ENCODE measurements at regions not wholly inside any gene's neighbourhood (a gene's known extent, or its start where the extent isn't known, plus 50 kb on each side); places are given as distances from the start of the nearest gene placed in this dataset.

DNA sequence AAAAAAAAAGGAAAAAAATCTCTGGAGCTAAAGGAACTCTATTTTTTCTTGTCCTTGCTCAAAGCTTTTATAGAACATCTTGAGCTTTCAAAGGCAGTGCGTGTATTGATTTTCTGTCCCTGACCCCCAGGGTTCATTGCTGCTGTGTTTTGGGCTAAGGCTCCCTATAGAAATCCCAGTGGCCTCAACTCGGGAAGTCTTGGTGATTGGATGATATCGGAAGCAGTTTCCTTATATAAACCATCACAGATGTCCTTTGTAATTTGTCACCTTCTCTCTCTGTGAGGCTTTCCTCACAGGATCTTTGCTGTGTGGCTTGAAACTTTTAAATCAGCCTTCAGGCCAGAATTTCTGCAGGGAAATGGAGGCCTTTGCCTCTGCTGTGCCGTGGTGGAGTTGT, 397.7 kb downstream of the RPS6KC1 start:
- TF ChIP-seq, protein P1, sequence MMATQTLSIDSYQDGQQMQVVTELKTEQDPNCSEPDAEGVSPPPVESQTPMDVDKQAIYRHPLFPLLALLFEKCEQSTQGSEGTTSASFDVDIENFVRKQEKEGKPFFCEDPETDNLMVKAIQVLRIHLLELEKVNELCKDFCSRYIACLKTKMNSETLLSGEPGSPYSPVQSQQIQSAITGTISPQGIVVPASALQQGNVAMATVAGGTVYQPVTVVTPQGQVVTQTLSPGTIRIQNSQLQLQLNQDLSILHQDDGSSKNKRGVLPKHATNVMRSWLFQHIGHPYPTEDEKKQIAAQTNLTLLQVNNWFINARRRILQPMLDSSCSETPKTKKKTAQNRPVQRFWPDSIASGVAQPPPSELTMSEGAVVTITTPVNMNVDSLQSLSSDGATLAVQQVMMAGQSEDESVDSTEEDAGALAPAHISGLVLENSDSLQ (IDR thresholded peaks at IDR 0.05), result no peak
- TF ChIP-seq FOXK2 (IDR thresholded peaks at IDR 0.05) (no peak), FOXA1 (IDR thresholded peaks at IDR 0.05) (no peak), SUZ12 (IDR thresholded peaks at IDR 0.05) (no peak), HDGF (IDR thresholded peaks at IDR 0.05; ENCODE audit: borderline replicate concordance) (no peak), CTBP1 (IDR thresholded peaks at IDR 0.05; ENCODE audit: borderline replicate concordance) (no peak), SP1 (IDR thresholded peaks at IDR 0.05) (no peak), LEF1 (IDR thresholded peaks at IDR 0.05; ENCODE audit: borderline replicate concordance) (no peak), ELF4 (IDR thresholded peaks at IDR 0.05) (no peak), FOXM1 (IDR thresholded peaks at IDR 0.05; ENCODE audit: borderline replicate concordance) (no peak)
